ENCODE measurements at regions not wholly inside any gene's neighbourhood (a gene's known extent, or its start where the extent isn't known, plus 50 kb on each side); places are given as distances from the start of the nearest gene placed in this dataset.

- no peak for TF ChIP-seq CTCF (IDR thresholded peaks at IDR 0.05; ENCODE audit: borderline replicate concordance, control extremely low read depth, extremely low read depth, insufficient read depth, missing control alignments)
- DNase-seq (ENCODE audit: low spot score): no peak
- in situ Hi-C loops (cut with MboI; ENCODE audit: low sequenced_read_pairs, unreplicated experiment): no loop called here
These were observed 98.3 kb upstream of the NPVF start for GRCh38 chr7:25326501-25327156.

GRCh38 chr7:25329815-25330214, 101.5 kb upstream of the NPVF start:
- in situ Hi-C loops (cut with MboI; ENCODE audit: low sequenced_read_pairs, unreplicated experiment): no loop called here
- TF ChIP-seq CTCF (IDR thresholded peaks at IDR 0.05; ENCODE audit: borderline replicate concordance, control extremely low read depth, extremely low read depth, insufficient read depth, missing control alignments): no peak
- DNase-seq (ENCODE audit: low spot score): no peak

- no peak for TF ChIP-seq CTCF (IDR thresholded peaks at IDR 0.05; ENCODE audit: borderline replicate concordance, control extremely low read depth, extremely low read depth, insufficient read depth, missing control alignments)
- in situ Hi-C loops (cut with MboI; ENCODE audit: low sequenced_read_pairs, unreplicated experiment): no loop called here
These were observed 105.1 kb upstream of the NPVF start for GRCh38 chr7:25333296-25333928.

GRCh38 chr7:25347360-25348066, 119.2 kb upstream of the NPVF start:
- no peak for DNase-seq (ENCODE audit: low spot score)
- in situ Hi-C loops (cut with MboI; ENCODE audit: low sequenced_read_pairs, unreplicated experiment): no loop called here
- TF ChIP-seq CTCF (IDR thresholded peaks at IDR 0.05; ENCODE audit: borderline replicate concordance, control extremely low read depth, extremely low read depth, insufficient read depth, missing control alignments): no peak

More at GRCh38 chr7:25333296-25333928, 105.1 kb upstream of the NPVF start:
- DNase-seq (ENCODE audit: low spot score): no peak

- DNase-seq (ENCODE audit: low spot score): no peak
- TF ChIP-seq CTCF (IDR thresholded peaks at IDR 0.05; ENCODE audit: borderline replicate concordance, control extremely low read depth, extremely low read depth, insufficient read depth, missing control alignments): no peak
- in situ Hi-C loops (cut with MboI; ENCODE audit: low sequenced_read_pairs, unreplicated experiment): no loop called here
These were observed 119.8 kb upstream of the NPVF start for GRCh38 chr7:25348104-25348503.

GRCh38 chr7:25349283-25350017, 121.2 kb upstream of the NPVF start:
- DNase-seq (ENCODE audit: low spot score): no peak
- no peak for TF ChIP-seq CTCF (IDR thresholded peaks at IDR 0.05; ENCODE audit: borderline replicate concordance, control extremely low read depth, extremely low read depth, insufficient read depth, missing control alignments)
- in situ Hi-C loops (cut with MboI; ENCODE audit: low sequenced_read_pairs, unreplicated experiment): no loop called here
